ENCODE measurements at regions not wholly inside any gene's neighbourhood (a gene's known extent, or its start where the extent isn't known, plus 50 kb on each side); places are given as distances from the start of the nearest gene placed in this dataset.
"Not testable (repeated sequence)": the region's sequence is repeated elsewhere in the genome, so short reads cannot be mapped to it uniquely, and the experiment has no call there.

- not testable (repeated sequence) for DNase-seq
Measured at GRCh38 chr14:85077716-85078115, 452.2 kb upstream of the FLRT2 start.

GRCh38 chr14:85079842-85080730, 449.9 kb upstream of the FLRT2 start:
- DNase-seq, result no peak

- no peak for DNase-seq
Measured at GRCh38 chr14:85084344-85084743, 445.6 kb upstream of the FLRT2 start.

GRCh38 chr14:85085981-85086380, 444.0 kb upstream of the FLRT2 start:
- DNase-seq, result no peak

GRCh38 chr14:85087201-85087600, 442.7 kb upstream of the FLRT2 start:
- DNase-seq, result no peak

GRCh38 chr14:85088192-85088591, 441.8 kb upstream of the FLRT2 start:
- no peak for DNase-seq

- DNase-seq, result no peak
Measured at GRCh38 chr14:85090681-85091080, 439.3 kb upstream of the FLRT2 start.

GRCh38 chr14:85093631-85094330, 436.2 kb upstream of the FLRT2 start:
- no peak for DNase-seq

GRCh38 chr14:85102591-85102990, 427.4 kb upstream of the FLRT2 start:
- DNase-seq, result no peak

GRCh38 chr14:85106506-85106905, 423.4 kb upstream of the FLRT2 start:
- DNase-seq, result no peak

- DNase-seq, result no peak
Measured at GRCh38 chr14:85112762-85113161, 417.2 kb upstream of the FLRT2 start.

- no peak for DNase-seq
Measured at GRCh38 chr14:85115921-85116320, 414.0 kb upstream of the FLRT2 start.

GRCh38 chr14:85118274-85118673, 411.7 kb upstream of the FLRT2 start:
- DNase-seq, result no peak

GRCh38 chr14:85122690-85123089, 407.3 kb upstream of the FLRT2 start:
- no peak for DNase-seq

GRCh38 chr14:85123755-85124154, 406.2 kb upstream of the FLRT2 start:
- no peak for DNase-seq

GRCh38 chr14:85124631-85125290, 405.2 kb upstream of the FLRT2 start:
- no peak for DNase-seq

GRCh38 chr14:85125291-85125670, 404.7 kb upstream of the FLRT2 start:
- DNase-seq, result no peak

GRCh38 chr14:85129921-85130320, 400.0 kb upstream of the FLRT2 start:
- no peak for DNase-seq

GRCh38 chr14:85131226-85131922, 398.6 kb upstream of the FLRT2 start:
- DNase-seq, result no peak

- no peak for DNase-seq
Measured at GRCh38 chr14:85142982-85143381, 387.0 kb upstream of the FLRT2 start.

- no peak for DNase-seq
Measured at GRCh38 chr14:85146779-85147178, 383.2 kb upstream of the FLRT2 start.

GRCh38 chr14:85150166-85150565, 379.8 kb upstream of the FLRT2 start:
- DNase-seq, result no peak

GRCh38 chr14:85154714-85155113, 375.2 kb upstream of the FLRT2 start:
- DNase-seq, result no peak

All from stimulated activated CD8-positive, alpha-beta memory T cell treated with anti-CD3 and anti-CD28 coated beads, Interleukin-4, amount 100 ng/mL, for 48 hours (primary cell).